Liver (tissue), 8 donors: ENCODE measurements at regions not wholly inside any gene's neighbourhood (a gene's known extent, or its start where the extent isn't known, plus 50 kb on each side); places are given as distances from the start of the nearest gene placed in this dataset.
A peak's percentile ranks its signal among the peaks of the same experiment; 100 is the strongest.
"Not testable (repeated sequence)": the region's sequence is repeated elsewhere in the genome, so short reads cannot be mapped to it uniquely, and the experiment has no call there.

Experiments used
- DNase-seq: peaks from one replicate; pipeline ENCODE4 v3.0.0-alpha.2; 2017; ENCODE audit warnings: low spot score
- H3K27ac ChIP-seq, 2 donors: one replicate each; pipeline ENCODE4 v1.7.0; 2013; ENCODE audit warnings: inconsistent platforms in 2 of 2, low read length in 2 of 2, control low read depth in 1 of 2, low read depth in 1 of 2, mild to moderate bottlenecking in 1 of 2
- H3K27me3 ChIP-seq, 4 donors: one replicate each; pipeline versions ENCODE4 v1.6.1 to v1.7.0; 2013; ENCODE audit warnings: low read length in 3 of 4, inconsistent platforms in 1 of 4, mild to moderate bottlenecking in 1 of 4, moderate library complexity in 1 of 4; ENCODE audit not compliant: control insufficient read depth in 4 of 4, insufficient read depth in 4 of 4
- H3K36me3 ChIP-seq, 4 donors: one replicate each; pipeline versions ENCODE4 v1.6.1 to v1.7.0; 2013; ENCODE audit warnings: low read length in 3 of 4, mild to moderate bottlenecking in 3 of 4, low read depth in 1 of 4, moderate library complexity in 1 of 4; ENCODE audit not compliant: control insufficient read depth in 4 of 4, insufficient read depth in 3 of 4
- H3K4me1 ChIP-seq, 4 donors: one replicate each; pipeline versions ENCODE4 v1.6.1 to v1.7.0; 2013; ENCODE audit warnings: low read length in 3 of 4, mild to moderate bottlenecking in 3 of 4, moderate library complexity in 1 of 4; ENCODE audit not compliant: control insufficient read depth in 4 of 4, insufficient read depth in 4 of 4
- H3K4me3 ChIP-seq, 3 donors: one replicate each; pipeline versions ENCODE4 v1.6.1 to v1.7.0; 2013; ENCODE audit warnings: low read length in 3 of 3, control low read depth in 1 of 3, low read depth in 1 of 3, mild to moderate bottlenecking in 1 of 3
- H3K9ac ChIP-seq, 2 donors: one replicate each; pipeline ENCODE4 v1.7.0; 2013; ENCODE audit warnings: low read length in 2 of 2, mild to moderate bottlenecking in 2 of 2, moderate library complexity in 2 of 2, control low read depth in 1 of 2, low read depth in 1 of 2
- H3K9me3 ChIP-seq, 4 donors: one replicate each; pipeline versions ENCODE4 v1.6.1 to v1.7.0; 2013; ENCODE audit warnings: low read length in 3 of 4; ENCODE audit not compliant: control insufficient read depth in 4 of 4
- EGR1 ChIP-seq, 2 donors: IDR thresholded peaks; 2 replicates each; pipeline ENCODE4 v1.6.1; 2016 to 2018; ENCODE audit warnings: antibody characterized with exemption in 2 of 2, low read depth in 2 of 2
- FOXA1 ChIP-seq: IDR thresholded peaks from 2 replicates; pipeline ENCODE4 v1.6.1; 2016; ENCODE audit warnings: antibody characterized with exemption
- FOXA2 ChIP-seq: IDR thresholded peaks from 2 replicates; pipeline ENCODE4 v1.6.1; 2016; ENCODE audit warnings: antibody characterized with exemption
- GABPA ChIP-seq, 2 donors: IDR thresholded peaks in 1 of 2; conservative IDR thresholded peaks in 1 of 2; 2 replicates each; pipeline ENCODE4 v1.6.1; 2016; ENCODE audit warnings: antibody characterized with exemption in 2 of 2, mild to moderate bottlenecking in 1 of 2, moderate library complexity in 1 of 2
- HNF4A ChIP-seq, 2 donors: conservative IDR thresholded peaks; 2 replicates each; pipeline ENCODE4 v1.6.1; 2016; ENCODE audit warnings: antibody characterized with exemption in 2 of 2, mild to moderate bottlenecking in 2 of 2
- HNF4G ChIP-seq: IDR thresholded peaks from 2 replicates; pipeline ENCODE4 v1.6.1; 2016; ENCODE audit warnings: antibody characterized with exemption
- NR2F2 ChIP-seq: IDR thresholded peaks from 2 replicates; pipeline ENCODE4 v1.6.1; 2016; ENCODE audit warnings: antibody characterized with exemption
- RAD21 ChIP-seq, 2 donors: IDR thresholded peaks; 2 replicates each; pipeline ENCODE4 v1.6.1; 2016; ENCODE audit warnings: antibody characterized with exemption in 2 of 2, mild to moderate bottlenecking in 2 of 2
- RXRA ChIP-seq, 2 donors: IDR thresholded peaks; 2 replicates each; pipeline ENCODE4 v1.6.1; 2017 to 2018; ENCODE audit warnings: antibody characterized with exemption in 2 of 2, mild to moderate bottlenecking in 1 of 2
- SP1 ChIP-seq: IDR thresholded peaks from 2 replicates; pipeline ENCODE4 v1.6.1; 2018; ENCODE audit warnings: antibody characterized with exemption, mild to moderate bottlenecking
- TAF1 ChIP-seq: conservative IDR thresholded peaks from 2 replicates; pipeline ENCODE4 v1.6.1; 2016; ENCODE audit warnings: antibody characterized with exemption, mild to moderate bottlenecking
- WGBS: extraction: QIAGEN DNeasy Blood & Tissue Kit; methylation state at CpG from one replicate; pipeline ENCODE4 v1.1.7; 2013; 5-methylcytosine and 5-hydroxymethylcytosine counted together
- TF ChIP-seq, protein P1 (sequence below): IDR thresholded peaks from 2 replicates; pipeline ENCODE4 v1.6.1; 2016; ENCODE audit warnings: antibody characterized with exemption
- TF ChIP-seq, protein P2 (sequence below): IDR thresholded peaks from 2 replicates; pipeline ENCODE4 v1.6.1; 2016; ENCODE audit warnings: antibody characterized with exemption
- TF ChIP-seq, protein P3 (sequence below): IDR thresholded peaks from 2 replicates; pipeline ENCODE4 v1.6.1; 2016; ENCODE audit warnings: antibody characterized with exemption, mild to moderate bottlenecking
- TF ChIP-seq, protein P4 (sequence below): fragments of 150-350 bp; IDR thresholded peaks from 2 replicates; pipeline ENCODE4 v1.5.1; 2017; ENCODE audit warnings: improper control_type of control experiment, low read depth, low read length; ENCODE audit not compliant: missing input control
- TF ChIP-seq, protein P5 (sequence below): IDR thresholded peaks from 2 replicates; pipeline ENCODE4 v1.6.1; 2016; ENCODE audit warnings: antibody characterized with exemption
- donor health status: healthy.
- donor health status: healthy.
- donor health status: healthy.
- donor health status: healthy.
- donor health status: healthy.

DNA sequence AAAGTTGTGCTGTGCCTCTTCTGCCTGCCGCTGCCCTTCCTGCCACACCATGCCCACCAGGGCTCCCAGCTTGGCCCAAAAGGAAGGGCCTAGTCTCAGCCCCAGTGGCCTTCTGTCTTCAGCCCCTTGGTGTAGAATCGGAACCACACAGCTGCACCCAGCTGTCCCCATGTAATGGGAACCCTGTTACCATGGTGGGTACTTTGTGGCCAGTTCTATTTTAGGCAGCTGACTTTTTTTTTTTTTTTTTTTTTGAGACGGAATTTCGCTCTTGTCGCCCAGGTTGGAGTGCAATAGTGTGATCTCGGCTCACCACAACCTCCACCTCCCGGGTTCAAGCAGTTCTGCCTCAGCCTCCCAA, 163.3 kb upstream of the GSE1 start:
- H3K36me3 ChIP-seq = no peaks in the 10 kb centered on the region
- TF ChIP-seq FOXA2 (no peak), GABPA (IDR thresholded peaks at IDR 0.05 in 1 of 2, conservative IDR thresholded peaks at IDR 0.05 in 1 of 2) (no peak), TAF1 (no peak), RAD21 (IDR thresholded peaks at IDR 0.05) (no peak), SP1 (no peak), HNF4A (conservative IDR thresholded peaks at IDR 0.05) (no peak), RXRA (IDR thresholded peaks at IDR 0.05) (no peak), EGR1 (IDR thresholded peaks at IDR 0.05; ENCODE audit: low read depth in 2 of 2) (no peak), NR2F2 (no peak), HNF4G (no peak), FOXA1 (no peak)
- TF ChIP-seq, protein P1, sequence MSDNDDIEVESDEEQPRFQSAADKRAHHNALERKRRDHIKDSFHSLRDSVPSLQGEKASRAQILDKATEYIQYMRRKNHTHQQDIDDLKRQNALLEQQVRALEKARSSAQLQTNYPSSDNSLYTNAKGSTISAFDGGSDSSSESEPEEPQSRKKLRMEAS = no peak
- TF ChIP-seq, protein P2, sequence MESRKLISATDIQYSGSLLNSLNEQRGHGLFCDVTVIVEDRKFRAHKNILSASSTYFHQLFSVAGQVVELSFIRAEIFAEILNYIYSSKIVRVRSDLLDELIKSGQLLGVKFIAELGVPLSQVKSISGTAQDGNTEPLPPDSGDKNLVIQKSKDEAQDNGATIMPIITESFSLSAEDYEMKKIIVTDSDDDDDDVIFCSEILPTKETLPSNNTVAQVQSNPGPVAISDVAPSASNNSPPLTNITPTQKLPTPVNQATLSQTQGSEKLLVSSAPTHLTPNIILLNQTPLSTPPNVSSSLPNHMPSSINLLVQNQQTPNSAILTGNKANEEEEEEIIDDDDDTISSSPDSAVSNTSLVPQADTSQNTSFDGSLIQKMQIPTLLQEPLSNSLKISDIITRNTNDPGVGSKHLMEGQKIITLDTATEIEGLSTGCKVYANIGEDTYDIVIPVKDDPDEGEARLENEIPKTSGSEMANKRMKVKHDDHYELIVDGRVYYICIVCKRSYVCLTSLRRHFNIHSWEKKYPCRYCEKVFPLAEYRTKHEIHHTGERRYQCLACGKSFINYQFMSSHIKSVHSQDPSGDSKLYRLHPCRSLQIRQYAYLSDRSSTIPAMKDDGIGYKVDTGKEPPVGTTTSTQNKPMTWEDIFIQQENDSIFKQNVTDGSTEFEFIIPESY = no peak
- TF ChIP-seq, protein P3, sequence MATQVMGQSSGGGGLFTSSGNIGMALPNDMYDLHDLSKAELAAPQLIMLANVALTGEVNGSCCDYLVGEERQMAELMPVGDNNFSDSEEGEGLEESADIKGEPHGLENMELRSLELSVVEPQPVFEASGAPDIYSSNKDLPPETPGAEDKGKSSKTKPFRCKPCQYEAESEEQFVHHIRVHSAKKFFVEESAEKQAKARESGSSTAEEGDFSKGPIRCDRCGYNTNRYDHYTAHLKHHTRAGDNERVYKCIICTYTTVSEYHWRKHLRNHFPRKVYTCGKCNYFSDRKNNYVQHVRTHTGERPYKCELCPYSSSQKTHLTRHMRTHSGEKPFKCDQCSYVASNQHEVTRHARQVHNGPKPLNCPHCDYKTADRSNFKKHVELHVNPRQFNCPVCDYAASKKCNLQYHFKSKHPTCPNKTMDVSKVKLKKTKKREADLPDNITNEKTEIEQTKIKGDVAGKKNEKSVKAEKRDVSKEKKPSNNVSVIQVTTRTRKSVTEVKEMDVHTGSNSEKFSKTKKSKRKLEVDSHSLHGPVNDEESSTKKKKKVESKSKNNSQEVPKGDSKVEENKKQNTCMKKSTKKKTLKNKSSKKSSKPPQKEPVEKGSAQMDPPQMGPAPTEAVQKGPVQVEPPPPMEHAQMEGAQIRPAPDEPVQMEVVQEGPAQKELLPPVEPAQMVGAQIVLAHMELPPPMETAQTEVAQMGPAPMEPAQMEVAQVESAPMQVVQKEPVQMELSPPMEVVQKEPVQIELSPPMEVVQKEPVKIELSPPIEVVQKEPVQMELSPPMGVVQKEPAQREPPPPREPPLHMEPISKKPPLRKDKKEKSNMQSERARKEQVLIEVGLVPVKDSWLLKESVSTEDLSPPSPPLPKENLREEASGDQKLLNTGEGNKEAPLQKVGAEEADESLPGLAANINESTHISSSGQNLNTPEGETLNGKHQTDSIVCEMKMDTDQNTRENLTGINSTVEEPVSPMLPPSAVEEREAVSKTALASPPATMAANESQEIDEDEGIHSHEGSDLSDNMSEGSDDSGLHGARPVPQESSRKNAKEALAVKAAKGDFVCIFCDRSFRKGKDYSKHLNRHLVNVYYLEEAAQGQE = no peak
- TF ChIP-seq, protein P4, sequence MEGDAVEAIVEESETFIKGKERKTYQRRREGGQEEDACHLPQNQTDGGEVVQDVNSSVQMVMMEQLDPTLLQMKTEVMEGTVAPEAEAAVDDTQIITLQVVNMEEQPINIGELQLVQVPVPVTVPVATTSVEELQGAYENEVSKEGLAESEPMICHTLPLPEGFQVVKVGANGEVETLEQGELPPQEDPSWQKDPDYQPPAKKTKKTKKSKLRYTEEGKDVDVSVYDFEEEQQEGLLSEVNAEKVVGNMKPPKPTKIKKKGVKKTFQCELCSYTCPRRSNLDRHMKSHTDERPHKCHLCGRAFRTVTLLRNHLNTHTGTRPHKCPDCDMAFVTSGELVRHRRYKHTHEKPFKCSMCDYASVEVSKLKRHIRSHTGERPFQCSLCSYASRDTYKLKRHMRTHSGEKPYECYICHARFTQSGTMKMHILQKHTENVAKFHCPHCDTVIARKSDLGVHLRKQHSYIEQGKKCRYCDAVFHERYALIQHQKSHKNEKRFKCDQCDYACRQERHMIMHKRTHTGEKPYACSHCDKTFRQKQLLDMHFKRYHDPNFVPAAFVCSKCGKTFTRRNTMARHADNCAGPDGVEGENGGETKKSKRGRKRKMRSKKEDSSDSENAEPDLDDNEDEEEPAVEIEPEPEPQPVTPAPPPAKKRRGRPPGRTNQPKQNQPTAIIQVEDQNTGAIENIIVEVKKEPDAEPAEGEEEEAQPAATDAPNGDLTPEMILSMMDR = no peak
- TF ChIP-seq, protein P5, sequence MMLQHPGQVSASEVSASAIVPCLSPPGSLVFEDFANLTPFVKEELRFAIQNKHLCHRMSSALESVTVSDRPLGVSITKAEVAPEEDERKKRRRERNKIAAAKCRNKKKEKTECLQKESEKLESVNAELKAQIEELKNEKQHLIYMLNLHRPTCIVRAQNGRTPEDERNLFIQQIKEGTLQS = no peak
- WGBS = 79% methylated on average over 7 of the region's 7 CpGs
- peak overlapping the region in 1 of 2 donors; percentile 91 for H3K27ac ChIP-seq
- H3K9me3 ChIP-seq = no peaks in the 10 kb centered on the region
- H3K27me3 ChIP-seq = no peaks in the 10 kb centered on the region
- DNase-seq = no peak
- peaks cover 13 to 38% (median 27%) of the 10 kb centered on the region in 4 donors for H3K4me1 ChIP-seq
- no peak overlapping the region for H3K9ac ChIP-seq
- H3K4me3 ChIP-seq = no peak overlapping the region

DNA sequence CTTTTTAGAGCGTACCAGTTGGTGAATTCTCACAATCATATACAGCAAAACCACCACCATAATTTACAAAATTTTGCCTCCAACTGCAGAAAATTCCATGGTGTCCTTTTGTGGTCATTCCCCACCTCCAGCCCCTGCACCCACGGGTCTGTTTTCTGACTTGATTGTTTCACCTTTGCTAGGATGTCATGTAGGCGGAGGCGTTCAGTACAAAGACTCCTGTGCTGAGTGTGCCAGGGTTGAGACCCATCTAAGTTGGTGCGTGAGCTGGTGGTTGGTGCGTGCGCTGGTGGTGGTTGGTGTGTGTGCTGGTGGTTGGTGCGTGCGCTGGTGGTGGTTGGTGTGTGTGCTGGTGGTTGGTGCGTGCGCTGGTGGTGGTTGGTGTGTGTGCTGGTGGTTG, 162.0 kb upstream of the GSE1 start:
- not testable (repeated sequence) for H3K9ac ChIP-seq, H3K27ac ChIP-seq, H3K4me3 ChIP-seq, DNase-seq, H3K9me3 ChIP-seq, H3K27me3 ChIP-seq, H3K36me3 ChIP-seq
- 92% methylated on average over 8 of the region's 11 CpGs for WGBS
- H3K4me1 ChIP-seq = peaks cover 13 to 36% (median 27%) of the 10 kb centered on the region in 4 donors
